Activated CD4-positive, alpha-beta T cell treated with anti-CD3 and anti-CD28 coated beads, Interleukin-2, amount 10 ng/mL, durations not matched to agents 24 days and 14 days (primary cell): ENCODE measurements at regions not wholly inside any gene's neighbourhood (a gene's known extent, or its start where the extent isn't known, plus 50 kb on each side); places are given as distances from the start of the nearest gene placed in this dataset.

Experiments used
- DNase-seq: peaks from one replicate; pipeline ENCODE4 v3.0.0; 2022
- H3K27ac Mint-ChIP-seq: one replicate; pipeline ENCODE4 v1.8.0; 2022; ENCODE audit warnings: mild to moderate bottlenecking, mixed read lengths
- H3K27me3 Mint-ChIP-seq: one replicate; pipeline ENCODE4 v1.8.0; 2022; ENCODE audit warnings: mixed read lengths
- H3K36me3 Mint-ChIP-seq: one replicate; pipeline ENCODE4 v1.8.0; 2022; ENCODE audit warnings: low read depth, mild to moderate bottlenecking, mixed read lengths
- H3K4me1 Mint-ChIP-seq: one replicate; pipeline ENCODE4 v1.8.0; 2021; ENCODE audit warnings: mixed read lengths
- H3K4me3 Mint-ChIP-seq: one replicate; pipeline ENCODE4 v1.8.0; 2022; ENCODE audit warnings: mild to moderate bottlenecking, moderate library complexity, mixed read lengths
- H3K9me3 Mint-ChIP-seq: one replicate; pipeline ENCODE4 v1.8.0; 2021; ENCODE audit warnings: mixed read lengths
- intact Hi-C: fragments of 100-400 bp; cut with micrococcal nuclease; formaldehyde crosslinking; loops from one replicate; pipeline ENCODE4 v1.15.1; 2023

DNA sequence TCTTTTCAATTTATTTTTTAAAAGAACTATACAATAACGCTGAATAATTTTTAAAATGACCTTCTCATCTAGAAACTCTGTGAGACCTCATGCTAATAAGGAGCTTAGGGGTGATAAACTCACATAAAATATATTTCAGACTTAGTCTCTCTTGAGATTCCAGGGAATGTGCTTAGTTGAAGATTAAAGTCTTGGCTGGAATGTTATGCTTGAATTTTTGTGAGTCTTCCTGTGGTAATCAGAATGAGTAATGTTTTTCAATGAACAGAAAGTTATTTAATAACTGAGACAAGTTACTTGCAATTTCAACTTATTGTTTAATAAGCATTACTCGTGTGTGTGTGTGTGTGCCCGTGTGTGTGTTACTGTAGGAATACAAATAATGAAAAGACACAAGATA is 379.9 kb upstream of the EPHA7 start:
- H3K27me3 Mint-ChIP-seq, result no peaks in the 10 kb centered on the region
- no peaks in the 10 kb centered on the region for H3K4me1 Mint-ChIP-seq
- H3K36me3 Mint-ChIP-seq, result no peaks in the 10 kb centered on the region
- DNase-seq, result no peak
- H3K27ac Mint-ChIP-seq, result no peak overlapping the region
- intact Hi-C loops, result no loop called here
- no peak overlapping the region for H3K4me3 Mint-ChIP-seq
- no peaks in the 10 kb centered on the region for H3K9me3 Mint-ChIP-seq

DNA sequence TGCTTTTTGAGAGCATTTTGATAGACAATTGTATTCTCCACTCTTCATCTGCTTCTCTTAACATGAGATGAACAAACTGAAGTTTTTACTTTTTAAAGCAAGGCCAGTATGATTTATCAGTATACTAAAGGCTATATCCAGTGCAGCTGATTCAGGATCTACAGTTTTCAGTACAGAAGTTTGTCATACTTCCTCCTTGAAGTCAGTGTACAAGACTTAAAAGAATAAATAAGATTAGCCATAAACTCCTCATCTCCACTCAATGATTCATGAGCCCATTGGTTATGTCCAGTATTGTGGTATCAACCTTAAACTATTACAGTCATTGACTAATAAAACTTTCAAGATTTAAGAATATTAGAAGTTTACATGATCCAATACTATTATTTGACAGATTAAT is 374.8 kb upstream of the EPHA7 start:
- H3K4me3 Mint-ChIP-seq, result no peak overlapping the region
- H3K27me3 Mint-ChIP-seq, result no peaks in the 10 kb centered on the region
- intact Hi-C loops, result no loop called here
- no peak overlapping the region for H3K27ac Mint-ChIP-seq
- H3K9me3 Mint-ChIP-seq, result no peaks in the 10 kb centered on the region
- DNase-seq, result no peak
- no peaks in the 10 kb centered on the region for H3K36me3 Mint-ChIP-seq
- H3K4me1 Mint-ChIP-seq, result no peaks in the 10 kb centered on the region

DNA sequence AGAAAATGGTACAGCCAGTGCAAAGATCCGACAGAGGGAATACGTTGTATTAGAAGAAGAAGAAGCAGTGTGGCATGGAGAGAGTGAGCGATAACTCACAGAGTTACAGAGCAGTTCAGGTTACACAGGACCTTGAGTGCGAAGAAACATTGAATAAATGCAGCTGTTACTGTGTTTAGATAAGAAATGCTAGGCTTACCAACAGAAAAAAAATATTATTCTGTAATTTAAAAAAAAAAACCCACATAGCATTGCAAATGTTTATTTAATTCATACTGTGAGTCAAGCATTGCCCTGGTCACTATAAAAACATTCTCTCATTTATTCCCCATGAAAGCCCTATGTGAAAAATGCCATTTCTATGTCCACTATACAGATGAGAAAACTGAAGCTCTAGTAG is 373.4 kb upstream of the EPHA7 start:
- H3K4me3 Mint-ChIP-seq, result no peak overlapping the region
- no peak overlapping the region for H3K27ac Mint-ChIP-seq
- no peaks in the 10 kb centered on the region for H3K27me3 Mint-ChIP-seq
- H3K4me1 Mint-ChIP-seq, result no peaks in the 10 kb centered on the region
- intact Hi-C loops, result no loop called here
- H3K9me3 Mint-ChIP-seq, result peaks cover 3% of the 10 kb centered on the region
- no peak for DNase-seq
- no peaks in the 10 kb centered on the region for H3K36me3 Mint-ChIP-seq

DNA sequence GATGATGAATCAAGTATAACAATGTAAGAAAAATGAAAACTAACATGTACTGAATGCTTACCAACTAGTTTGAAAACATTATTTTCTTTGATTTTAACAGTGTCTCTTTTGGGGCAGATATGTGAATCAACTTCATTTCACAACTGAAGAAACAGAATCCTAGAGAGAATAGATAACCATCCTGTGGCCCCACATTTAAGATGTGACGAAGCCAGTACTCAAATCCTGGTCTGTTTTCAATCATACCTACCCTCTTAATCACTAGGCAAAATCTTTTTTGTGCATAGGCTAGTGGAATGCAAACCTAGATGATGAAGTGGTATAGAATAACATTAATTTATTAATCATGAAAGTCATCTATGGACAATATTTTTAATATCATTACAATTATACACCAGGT is 371.6 kb upstream of the EPHA7 start:
- intact Hi-C loops, result no loop called here
- Mint-ChIP-seq H3K36me3 (no peaks in the 10 kb centered on the region), H3K27me3 (no peaks in the 10 kb centered on the region), H3K9me3 (peaks cover 3% of the 10 kb centered on the region), H3K4me1 (no peaks in the 10 kb centered on the region), H3K27ac (no peak overlapping the region), H3K4me3 (no peak overlapping the region)
- no peak for DNase-seq

DNA sequence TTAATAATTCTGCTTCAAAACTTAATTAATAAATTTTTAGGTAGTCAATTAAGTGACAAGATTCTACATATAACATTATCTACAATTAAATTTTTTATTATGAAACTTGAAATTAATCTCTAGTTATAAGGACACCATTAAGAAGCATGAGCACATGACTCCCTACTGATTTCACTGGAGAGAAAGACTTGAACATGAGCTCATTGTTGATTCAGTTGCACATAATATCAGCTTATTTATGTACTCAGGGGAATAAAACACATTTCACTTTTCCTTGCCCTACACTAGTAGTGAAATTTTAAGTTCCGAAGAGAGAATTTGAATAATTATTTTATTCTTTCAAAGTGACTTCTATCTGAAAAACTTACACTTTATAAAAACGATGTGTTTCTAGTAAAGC is 370.2 kb upstream of the EPHA7 start:
- no peak overlapping the region for H3K27ac Mint-ChIP-seq
- peaks cover 3% of the 10 kb centered on the region for H3K9me3 Mint-ChIP-seq
- DNase-seq, result no peak

DNA sequence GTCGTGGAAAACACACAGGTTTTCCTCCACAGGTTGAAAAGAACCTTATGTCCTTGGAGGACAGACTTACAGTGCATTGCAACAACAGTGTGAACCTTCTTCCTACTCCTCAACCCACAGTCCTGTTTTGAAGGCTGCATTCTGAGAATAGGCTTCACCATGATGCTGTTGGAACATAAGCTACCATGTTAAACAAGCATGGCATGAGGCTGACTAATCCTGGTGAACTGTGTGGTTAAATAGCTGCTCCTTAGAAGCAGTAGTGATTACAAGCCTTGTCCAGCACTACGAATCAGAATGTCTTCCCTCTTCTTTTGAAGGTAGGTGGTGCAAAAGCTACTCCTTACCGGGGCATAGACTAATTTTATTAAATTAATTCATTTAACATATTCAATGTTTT is 368.5 kb upstream of the EPHA7 start:
- Mint-ChIP-seq H3K9me3 (peaks cover 3% of the 10 kb centered on the region), H3K27ac (no peak overlapping the region), H3K4me1 (no peaks in the 10 kb centered on the region), H3K36me3 (no peaks in the 10 kb centered on the region), H3K4me3 (no peak overlapping the region), H3K27me3 (no peaks in the 10 kb centered on the region)
- no peak for DNase-seq
- intact Hi-C loops, result no loop called here

More for the DNA sequence above, 370.2 kb upstream of the EPHA7 start:
- Mint-ChIP-seq H3K27me3 (no peaks in the 10 kb centered on the region), H3K4me1 (no peaks in the 10 kb centered on the region), H3K36me3 (no peaks in the 10 kb centered on the region), H3K4me3 (no peak overlapping the region)
- intact Hi-C loops, result no loop called here

DNA sequence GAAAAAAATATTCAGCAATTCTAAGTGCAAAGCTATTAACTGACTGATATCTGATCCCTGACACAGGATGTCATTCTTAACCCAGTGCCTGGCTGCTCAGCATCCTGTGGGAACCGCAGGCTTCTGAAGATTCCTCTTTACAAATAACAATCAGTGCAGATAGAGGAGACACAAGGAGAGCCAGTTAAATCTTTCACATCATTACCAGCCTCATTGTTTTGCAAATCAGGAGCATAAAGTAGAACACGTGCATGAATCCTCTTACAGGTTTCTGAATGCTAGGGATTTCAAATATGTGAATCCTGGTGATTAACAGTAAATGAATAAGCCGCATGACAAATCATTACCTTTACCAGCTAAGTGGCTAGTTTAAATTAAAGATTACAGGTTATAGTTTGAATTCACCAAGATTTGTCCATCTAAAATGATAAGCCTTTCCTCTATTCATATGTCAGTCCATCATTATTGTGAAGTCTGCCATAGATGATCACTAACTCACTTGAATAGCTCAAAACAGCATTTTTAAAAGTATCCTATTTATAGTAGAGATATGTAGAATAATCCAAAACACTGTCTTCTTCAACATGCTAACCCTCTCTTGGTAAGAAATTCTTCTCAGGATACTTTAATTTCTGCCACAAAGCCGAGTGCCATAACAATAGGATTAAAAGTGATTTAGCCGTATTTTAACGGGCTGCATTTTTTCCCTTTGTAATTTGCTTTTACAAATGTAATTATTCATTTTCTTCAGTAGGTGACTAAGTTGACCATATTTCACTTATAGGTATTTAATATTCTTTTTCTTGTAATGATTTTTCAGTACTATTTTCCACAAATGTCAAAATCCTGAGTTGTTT is 367.3 kb upstream of the EPHA7 start:
- Mint-ChIP-seq H3K4me3 (no peak overlapping the region), H3K27ac (no peak overlapping the region), H3K36me3 (no peaks in the 10 kb centered on the region), H3K9me3 (peaks cover 3% of the 10 kb centered on the region), H3K27me3 (no peaks in the 10 kb centered on the region), H3K4me1 (no peaks in the 10 kb centered on the region)
- intact Hi-C loops, result no loop called here
- DNase-seq, result no peak

DNA sequence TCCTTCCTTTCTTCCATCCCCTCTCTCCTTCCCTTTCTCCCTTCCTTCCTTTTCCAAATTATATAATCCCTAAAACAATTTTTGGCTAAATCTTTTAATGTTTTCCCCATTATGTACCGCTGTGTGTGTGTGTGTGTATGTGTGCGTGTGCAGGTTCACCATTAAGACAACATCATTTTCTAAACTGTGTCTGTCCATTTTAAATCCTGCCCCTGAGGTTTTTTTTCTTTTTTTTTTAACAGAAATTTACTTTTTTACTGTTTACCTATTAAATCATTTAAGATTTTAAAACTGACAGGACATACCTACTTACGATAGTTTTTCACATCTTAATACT is 366.3 kb upstream of the EPHA7 start:
- H3K9me3 Mint-ChIP-seq, result peaks cover 3% of the 10 kb centered on the region
- intact Hi-C loops, result no loop called here
- no peak overlapping the region for H3K4me3 Mint-ChIP-seq
- no peaks in the 10 kb centered on the region for H3K4me1 Mint-ChIP-seq
- H3K27ac Mint-ChIP-seq, result no peak overlapping the region
- DNase-seq, result no peak
- no peaks in the 10 kb centered on the region for H3K27me3 Mint-ChIP-seq
- no peaks in the 10 kb centered on the region for H3K36me3 Mint-ChIP-seq

DNA sequence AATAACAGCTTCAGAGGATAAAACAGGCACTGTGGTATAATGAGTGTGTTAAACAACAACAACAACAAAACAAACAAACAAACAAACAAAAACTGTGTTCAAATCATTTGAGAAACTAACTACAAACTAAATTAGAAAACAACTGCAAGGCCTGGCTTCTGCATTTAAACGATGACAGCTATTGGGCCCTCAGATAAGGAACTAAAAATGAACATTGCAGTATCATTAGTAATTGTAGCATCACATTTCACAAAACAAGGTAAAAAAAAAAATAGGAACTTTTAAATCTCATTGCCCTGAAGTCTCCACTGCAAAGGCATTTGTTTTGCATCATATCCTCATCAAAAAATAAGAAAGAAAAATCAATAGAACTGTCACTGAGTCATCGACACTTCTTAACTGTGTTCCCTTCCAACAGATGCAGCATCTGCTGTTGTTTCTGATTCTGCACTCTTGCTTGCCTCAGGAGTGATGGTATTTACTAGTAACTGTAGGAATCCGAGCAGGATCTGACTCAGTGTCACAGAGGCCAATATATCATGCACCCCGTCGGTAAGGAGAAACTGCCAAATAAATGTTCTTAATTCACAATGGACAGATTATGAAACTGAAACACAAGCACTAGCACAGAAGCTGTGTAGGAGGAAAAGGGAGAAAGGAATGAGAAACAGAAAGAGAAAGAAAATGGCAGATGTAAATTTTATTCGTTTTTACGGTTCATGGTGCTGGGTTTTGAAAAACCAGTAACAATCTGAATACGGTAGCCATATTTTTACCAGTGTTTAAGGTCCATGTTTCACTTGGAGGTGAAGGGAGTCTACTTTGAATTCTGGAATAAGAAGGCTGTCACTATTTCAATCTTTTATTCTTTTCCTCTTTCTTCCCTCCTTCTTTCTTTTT is 365.7 kb upstream of the EPHA7 start:
- H3K9me3 Mint-ChIP-seq, result peaks cover 3% of the 10 kb centered on the region
- H3K36me3 Mint-ChIP-seq, result no peaks in the 10 kb centered on the region
- intact Hi-C loops, result no loop called here
- no peaks in the 10 kb centered on the region for H3K4me1 Mint-ChIP-seq
- no peak overlapping the region for H3K27ac Mint-ChIP-seq
- H3K27me3 Mint-ChIP-seq, result no peaks in the 10 kb centered on the region
- H3K4me3 Mint-ChIP-seq, result no peak overlapping the region
- DNase-seq, result no peak

DNA sequence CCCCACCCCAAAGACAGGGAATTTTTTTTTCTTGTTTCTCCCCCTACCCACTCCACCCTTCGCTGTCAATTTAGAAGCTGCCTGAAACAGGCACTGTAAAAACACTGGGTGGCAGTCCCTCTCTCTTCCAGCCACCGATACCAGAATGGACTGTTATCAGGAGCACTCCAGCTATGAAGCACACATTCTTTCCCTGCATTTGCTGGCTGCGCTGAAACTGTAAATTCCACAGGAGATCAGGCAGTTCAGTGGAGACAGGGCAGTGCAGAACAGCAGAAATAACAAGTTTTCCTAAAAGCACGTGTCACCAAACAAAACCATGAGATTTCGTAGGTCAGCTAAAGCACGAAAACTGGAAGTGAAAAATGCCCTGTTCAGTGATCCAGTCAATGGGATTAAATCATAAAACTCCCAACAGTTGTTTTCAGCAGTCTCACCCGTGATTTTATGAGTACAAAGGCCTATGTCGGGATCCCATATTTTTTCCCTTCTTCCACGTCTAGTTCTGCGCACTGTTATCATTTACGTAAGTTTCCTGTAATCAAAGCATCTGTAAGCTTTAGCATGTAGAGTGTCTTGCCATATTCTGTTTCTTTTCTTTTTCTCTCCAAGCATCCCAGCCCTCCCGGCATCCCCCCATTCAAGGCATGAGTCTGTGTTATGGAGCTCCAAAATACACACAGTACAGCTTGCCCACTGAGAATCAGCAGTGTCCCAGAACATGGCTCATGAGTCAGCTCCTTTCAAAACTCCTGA is 359.9 kb upstream of the EPHA7 start:
- no peaks in the 10 kb centered on the region for H3K36me3 Mint-ChIP-seq
- no peak for DNase-seq
- intact Hi-C loops, result no loop called here
- H3K27me3 Mint-ChIP-seq, result no peaks in the 10 kb centered on the region
- H3K4me1 Mint-ChIP-seq, result no peaks in the 10 kb centered on the region
- no peaks in the 10 kb centered on the region for H3K9me3 Mint-ChIP-seq
- H3K4me3 Mint-ChIP-seq, result no peak overlapping the region
- H3K27ac Mint-ChIP-seq, result no peak overlapping the region

DNA sequence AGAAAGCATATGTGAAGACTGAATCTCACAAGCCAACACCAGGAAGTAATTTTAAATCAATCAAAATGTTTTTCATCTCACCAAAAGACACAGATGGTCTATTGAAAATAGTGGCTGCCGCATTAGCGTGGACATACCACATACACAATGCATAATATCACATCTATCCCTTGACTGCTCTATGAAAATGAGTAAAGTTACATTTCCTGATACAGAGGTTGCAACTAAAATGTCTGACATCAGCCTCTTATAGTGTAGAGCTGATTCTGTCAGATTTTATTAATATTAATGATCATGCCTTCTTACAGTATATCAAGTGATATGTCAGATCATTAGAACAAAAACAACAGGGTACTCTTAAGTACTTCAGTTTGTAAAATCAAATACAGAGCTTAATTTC is 339.8 kb upstream of the EPHA7 start:
- no peak for DNase-seq
- no peaks in the 10 kb centered on the region for H3K27me3 Mint-ChIP-seq
- no peaks in the 10 kb centered on the region for H3K4me1 Mint-ChIP-seq
- no peaks in the 10 kb centered on the region for H3K36me3 Mint-ChIP-seq
- intact Hi-C loops, result no loop called here
- no peak overlapping the region for H3K27ac Mint-ChIP-seq
- no peak overlapping the region for H3K4me3 Mint-ChIP-seq
- H3K9me3 Mint-ChIP-seq, result peaks cover 3% of the 10 kb centered on the region

DNA sequence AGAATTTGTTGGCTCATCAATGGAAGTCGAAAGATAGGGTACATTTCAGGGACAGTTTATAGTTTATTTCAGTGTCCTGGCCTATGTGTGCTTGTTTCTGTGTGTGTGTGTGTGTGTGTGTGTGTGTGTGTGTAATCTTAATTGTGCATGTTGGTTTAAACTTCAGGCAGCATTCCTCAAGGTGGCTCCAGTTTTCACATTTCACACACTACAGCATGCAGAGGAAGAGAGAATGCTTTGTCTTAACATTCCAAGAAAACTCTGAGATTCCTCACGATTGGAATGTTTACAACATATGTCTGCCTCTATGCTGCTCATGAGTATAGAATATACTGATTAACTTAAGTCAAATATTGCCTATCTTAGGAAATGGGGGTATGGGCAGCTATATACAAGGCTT is 332.6 kb upstream of the EPHA7 start:
- Mint-ChIP-seq H3K27me3 (no peaks in the 10 kb centered on the region), H3K4me1 (no peaks in the 10 kb centered on the region), H3K9me3 (peaks cover 3% of the 10 kb centered on the region), H3K36me3 (no peaks in the 10 kb centered on the region), H3K27ac (no peak overlapping the region), H3K4me3 (no peak overlapping the region)
- no peak for DNase-seq
- intact Hi-C loops, result no loop called here

DNA sequence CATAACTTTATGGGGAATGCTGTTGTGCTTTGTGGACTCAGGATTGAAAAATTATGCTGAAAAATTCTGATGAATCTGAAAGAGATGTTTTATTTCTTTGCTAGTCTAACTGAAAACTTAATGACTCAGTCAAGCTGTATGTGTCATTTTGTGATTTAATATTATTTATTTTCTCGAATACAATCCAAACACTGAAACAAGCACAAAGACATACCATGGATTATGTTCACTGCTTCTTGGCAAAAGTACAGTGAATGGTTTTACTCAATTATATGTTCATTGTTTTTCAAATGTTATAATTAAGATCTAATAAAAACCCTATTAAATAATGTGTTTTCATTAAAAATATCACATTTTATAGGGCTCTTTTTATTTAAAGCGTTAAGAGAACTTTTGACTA is 330.6 kb upstream of the EPHA7 start:
- H3K27me3 Mint-ChIP-seq, result no peaks in the 10 kb centered on the region
- no peaks in the 10 kb centered on the region for H3K36me3 Mint-ChIP-seq

DNA sequence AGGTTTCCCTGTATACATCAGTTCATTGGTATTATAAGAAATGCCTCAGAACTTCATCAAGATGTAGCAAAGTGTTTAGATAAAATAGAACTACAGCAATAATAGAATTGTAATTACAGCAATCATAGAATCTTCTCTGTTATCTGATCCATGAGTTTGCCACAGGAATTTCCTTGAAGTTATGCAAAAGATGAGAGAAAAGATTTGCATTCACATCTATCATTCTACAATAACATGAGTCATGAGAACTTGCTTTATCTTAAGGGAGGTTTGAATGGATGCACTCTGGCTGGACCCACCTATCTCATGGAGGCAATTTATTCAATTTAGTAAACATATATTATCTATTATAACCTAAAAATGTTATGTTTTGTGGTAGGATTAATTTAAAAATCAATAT is 329.8 kb upstream of the EPHA7 start:
- no peak for DNase-seq
- H3K36me3 Mint-ChIP-seq, result no peaks in the 10 kb centered on the region
- H3K4me1 Mint-ChIP-seq, result no peaks in the 10 kb centered on the region
- H3K4me3 Mint-ChIP-seq, result no peak overlapping the region
- intact Hi-C loops, result no loop called here
- no peaks in the 10 kb centered on the region for H3K27me3 Mint-ChIP-seq
- no peak overlapping the region for H3K27ac Mint-ChIP-seq
- H3K9me3 Mint-ChIP-seq, result no peaks in the 10 kb centered on the region

More for the DNA sequence above, 330.6 kb upstream of the EPHA7 start:
- peaks cover 3% of the 10 kb centered on the region for H3K9me3 Mint-ChIP-seq
- intact Hi-C loops, result no loop called here
- no peak overlapping the region for H3K27ac Mint-ChIP-seq
- no peaks in the 10 kb centered on the region for H3K4me1 Mint-ChIP-seq
- no peak overlapping the region for H3K4me3 Mint-ChIP-seq
- DNase-seq, result no peak
